Caco-2 (cell line): ENCODE measurements at regions not wholly inside any gene's neighbourhood (a gene's known extent, or its start where the extent isn't known, plus 50 kb on each side); places are given as distances from the start of the nearest gene placed in this dataset.

Source experiments
- BruUV-seq: library from RNA; stranded (reverse); fragments of 400-500 nt; replicated peaks from 2 replicates; lab custom pipeline; 2021; lab: Mats Ljungman, UMichigan
- CTCF ChIA-PET: fragments of 300-600 bp; sonication (Branson Sonifier 250); formaldehyde crosslinking; loops from one replicate; lab custom pipeline; 2022; ENCODE audit warnings: antibody characterized with exemption; lab: Charles Lee
- POLR2A ChIA-PET: fragments of 300-600 bp; sonication (Branson Sonifier 250); formaldehyde crosslinking; loops from one replicate; lab custom pipeline; 2022; ENCODE audit warnings: antibody characterized with exemption; lab: Charles Lee
- DNase-seq, 2 experiments: peaks; one replicate each; pipeline versions ENCODE4 v3.0.0 to v3.0.0-alpha.2; 2020 to 2022
- H3K27me3 ChIP-seq: replicated peaks from 2 replicates; pipeline ENCODE4 v1.6.0; 2011; ENCODE audit warnings: low read length; ENCODE audit not compliant: control insufficient read depth, insufficient read depth
- H3K36me3 ChIP-seq: 2 replicates; pipeline ENCODE4 v1.5.1; 2011; ENCODE audit warnings: low read length; ENCODE audit not compliant: control insufficient read depth, insufficient read depth
- H3K4me1 ChIP-seq: fragments of 250-450 bp; sonication (Bioruptor Pico); 2 replicates; pipeline ENCODE4 v1.5.1; 2020; ENCODE audit warnings: mild to moderate bottlenecking
- H3K4me3 ChIP-seq: 2 replicates; pipeline ENCODE4 v1.5.1; 2011; ENCODE audit warnings: low read depth, mild to moderate bottlenecking, control low read depth, low read length
- H3K9me3 ChIP-seq: fragments of 250-450 bp; sonication (Bioruptor Pico); 2 replicates; pipeline ENCODE4 v1.5.1; 2020; ENCODE audit warnings: mild to moderate bottlenecking, moderate library complexity
- H3K27ac Mint-ChIP-seq: one replicate; pipeline ENCODE4 v1.8.0; 2022; ENCODE audit warnings: mixed read lengths; ENCODE audit not compliant: unreplicated experiment
- H3K27me3 Mint-ChIP-seq: one replicate; pipeline ENCODE4 v1.8.0; 2022; ENCODE audit warnings: mixed read lengths; ENCODE audit not compliant: insufficient read depth, unreplicated experiment
- H3K36me3 Mint-ChIP-seq: one replicate; pipeline ENCODE4 v1.8.0; 2022; ENCODE audit warnings: mild to moderate bottlenecking, mixed read lengths; ENCODE audit not compliant: insufficient read depth, unreplicated experiment
- H3K4me1 Mint-ChIP-seq: one replicate; pipeline ENCODE4 v1.8.0; 2022; ENCODE audit warnings: low read depth, mixed read lengths; ENCODE audit not compliant: unreplicated experiment
- H3K4me3 Mint-ChIP-seq: one replicate; pipeline ENCODE4 v1.8.0; 2022; ENCODE audit warnings: mild to moderate bottlenecking, moderate library complexity, mixed read lengths; ENCODE audit not compliant: unreplicated experiment
- H3K9me3 Mint-ChIP-seq: one replicate; pipeline ENCODE4 v1.8.0; 2022; ENCODE audit warnings: mixed read lengths; ENCODE audit not compliant: unreplicated experiment
- intact Hi-C: fragments of 100-400 bp; cut with micrococcal nuclease; formaldehyde crosslinking; loops from one replicate; pipeline ENCODE4 v1.10.0; 2022; ENCODE audit not compliant: unreplicated experiment
- TF ChIP-seq, protein P1 (sequence below), 2 experiments: fragments of 200-600 bp in 1 of 2; IDR thresholded peaks; 1 replicate in 1 of 2; 2 replicates in 1 of 2; pipeline versions ENCODE4 v1.5.1 to v1.8.0; 2011 to 2022; ENCODE audit warnings: antibody characterized with exemption in 1 of 2, control low read depth in 1 of 2, inconsistent platforms in 1 of 2, low read depth in 1 of 2, low read length in 1 of 2, mild to moderate bottlenecking in 1 of 2, moderate library complexity in 1 of 2; ENCODE audit not compliant: insufficient read depth in 1 of 2, severe bottlenecking in 1 of 2, unreplicated experiment in 1 of 2

DNA sequence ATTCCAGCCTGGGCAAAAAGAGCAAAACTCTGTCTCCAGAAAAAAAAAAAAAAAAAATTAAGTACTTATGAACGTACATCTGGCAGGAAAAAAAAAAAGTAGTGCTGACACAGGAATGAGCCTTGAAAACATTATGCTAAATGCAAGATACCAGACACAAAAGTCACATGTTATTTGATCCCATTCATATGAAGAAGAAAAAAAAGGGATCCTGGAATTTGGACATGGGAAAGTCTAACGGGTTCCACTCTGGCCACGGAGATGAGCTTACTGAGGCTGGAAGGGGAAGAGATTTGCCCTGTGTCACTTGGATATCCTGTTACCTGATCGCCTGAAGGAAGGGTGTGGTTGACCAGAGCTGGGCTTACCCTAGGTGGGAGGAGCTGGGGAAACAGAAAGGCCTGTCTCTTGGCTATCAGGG is 251.9 kb downstream of the PARN start:
- Mint-ChIP-seq H3K27me3 (no peaks in the 10 kb centered on the region), H3K9me3 (no peaks in the 10 kb centered on the region), H3K36me3 (no peaks in the 10 kb centered on the region), H3K4me3 (no peak overlapping the region), H3K4me1 (no peaks in the 10 kb centered on the region), H3K27ac (no peak overlapping the region)
- Histone ChIP-seq H3K9me3 (no peaks in the 10 kb centered on the region), H3K27me3 (no peaks in the 10 kb centered on the region), H3K36me3 (no peaks in the 10 kb centered on the region), H3K4me3 (no peak overlapping the region), H3K4me1 (no peaks in the 10 kb centered on the region)
- peak in 1 of 2 experiments; percentile 57 for DNase-seq
- BruUV-seq: no TSS peak
- POLR2A ChIA-PET: no interaction called here
- intact Hi-C loops: no loop called here
- CTCF ChIA-PET: no interaction called here
- TF ChIP-seq, protein P1, sequence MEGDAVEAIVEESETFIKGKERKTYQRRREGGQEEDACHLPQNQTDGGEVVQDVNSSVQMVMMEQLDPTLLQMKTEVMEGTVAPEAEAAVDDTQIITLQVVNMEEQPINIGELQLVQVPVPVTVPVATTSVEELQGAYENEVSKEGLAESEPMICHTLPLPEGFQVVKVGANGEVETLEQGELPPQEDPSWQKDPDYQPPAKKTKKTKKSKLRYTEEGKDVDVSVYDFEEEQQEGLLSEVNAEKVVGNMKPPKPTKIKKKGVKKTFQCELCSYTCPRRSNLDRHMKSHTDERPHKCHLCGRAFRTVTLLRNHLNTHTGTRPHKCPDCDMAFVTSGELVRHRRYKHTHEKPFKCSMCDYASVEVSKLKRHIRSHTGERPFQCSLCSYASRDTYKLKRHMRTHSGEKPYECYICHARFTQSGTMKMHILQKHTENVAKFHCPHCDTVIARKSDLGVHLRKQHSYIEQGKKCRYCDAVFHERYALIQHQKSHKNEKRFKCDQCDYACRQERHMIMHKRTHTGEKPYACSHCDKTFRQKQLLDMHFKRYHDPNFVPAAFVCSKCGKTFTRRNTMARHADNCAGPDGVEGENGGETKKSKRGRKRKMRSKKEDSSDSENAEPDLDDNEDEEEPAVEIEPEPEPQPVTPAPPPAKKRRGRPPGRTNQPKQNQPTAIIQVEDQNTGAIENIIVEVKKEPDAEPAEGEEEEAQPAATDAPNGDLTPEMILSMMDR (IDR thresholded peaks at IDR 0.05; ENCODE audit: insufficient read depth in 1 of 2, low read depth in 1 of 2, low read length in 1 of 2, severe bottlenecking in 1 of 2, unreplicated experiment in 1 of 2): no peak

DNA sequence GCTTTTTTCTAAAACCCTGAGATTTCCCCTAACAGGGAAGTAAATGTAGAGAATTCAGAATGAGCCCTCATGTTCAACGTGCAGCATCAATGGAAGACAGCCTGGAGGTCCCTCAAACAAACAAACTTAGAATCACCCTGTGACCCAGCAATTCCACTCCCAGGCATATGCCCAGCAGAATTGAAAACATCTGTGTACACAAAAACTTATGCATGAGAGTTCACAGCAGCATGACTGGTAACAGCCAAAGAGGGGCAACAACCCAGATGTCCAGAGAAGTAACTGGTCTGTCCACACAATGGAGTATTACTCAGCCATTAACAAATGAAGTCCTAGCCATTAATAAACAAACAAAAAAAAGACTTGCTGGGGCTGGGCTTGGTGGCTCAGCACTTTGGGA is 252.7 kb downstream of the PARN start:
- TF ChIP-seq, protein P1 (IDR thresholded peaks at IDR 0.05; ENCODE audit: insufficient read depth in 1 of 2, low read depth in 1 of 2, low read length in 1 of 2, severe bottlenecking in 1 of 2, unreplicated experiment in 1 of 2): no peak
- DNase-seq: no peak
- intact Hi-C loops: no loop called here
- ChIA-PET CTCF (no interaction called here), POLR2A (no interaction called here)
- no peaks in the 10 kb centered on the region for H3K36me3 ChIP-seq
- Mint-ChIP-seq H3K4me3 (no peak overlapping the region), H3K4me1 (no peaks in the 10 kb centered on the region), H3K27me3 (no peaks in the 10 kb centered on the region), H3K36me3 (no peaks in the 10 kb centered on the region), H3K9me3 (no peaks in the 10 kb centered on the region), H3K27ac (no peak overlapping the region)
- no peaks in the 10 kb centered on the region for H3K27me3 ChIP-seq
- no peaks in the 10 kb centered on the region for H3K9me3 ChIP-seq
- BruUV-seq: no TSS peak
- H3K4me1 ChIP-seq: no peaks in the 10 kb centered on the region
- H3K4me3 ChIP-seq: no peak overlapping the region

DNA sequence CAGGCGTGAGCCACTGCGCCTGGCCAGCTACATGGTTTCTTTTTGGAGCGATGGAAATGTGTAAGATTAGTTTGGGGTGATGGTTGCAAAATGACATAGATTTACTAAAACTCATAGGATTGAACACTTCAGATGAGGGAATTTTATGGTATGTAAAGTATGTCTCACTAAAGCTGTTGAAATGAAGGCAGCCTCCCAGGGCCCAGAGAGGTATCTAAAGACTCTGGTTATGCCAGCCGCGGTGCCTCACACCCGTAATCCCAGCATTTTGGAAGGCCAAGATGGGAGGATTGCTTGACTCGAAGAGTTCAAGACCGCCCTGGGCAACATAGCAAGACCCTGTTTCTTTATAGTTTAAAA is 254.9 kb downstream of the PARN start:
- Mint-ChIP-seq H3K9me3 (no peaks in the 10 kb centered on the region), H3K4me1 (no peaks in the 10 kb centered on the region), H3K4me3 (no peak overlapping the region), H3K36me3 (no peaks in the 10 kb centered on the region), H3K27me3 (no peaks in the 10 kb centered on the region), H3K27ac (no peak overlapping the region)
- H3K9me3 ChIP-seq: no peaks in the 10 kb centered on the region
- no peaks in the 10 kb centered on the region for H3K4me1 ChIP-seq
- CTCF ChIA-PET: no interaction called here
- no peak overlapping the region for H3K4me3 ChIP-seq
- POLR2A ChIA-PET: no interaction called here
- H3K36me3 ChIP-seq: no peaks in the 10 kb centered on the region
- no peak for DNase-seq
- H3K27me3 ChIP-seq: no peaks in the 10 kb centered on the region
- TF ChIP-seq, protein P1 (IDR thresholded peaks at IDR 0.05; ENCODE audit: insufficient read depth in 1 of 2, low read depth in 1 of 2, low read length in 1 of 2, severe bottlenecking in 1 of 2, unreplicated experiment in 1 of 2): no peak
- no TSS peak for BruUV-seq
- intact Hi-C loops: no loop called here
